ENCODE measurements at regions not wholly inside any gene's neighbourhood (a gene's known extent, or its start where the extent isn't known, plus 50 kb on each side); places are given as distances from the start of the nearest gene placed in this dataset.
A peak's percentile ranks its signal among the peaks of the same experiment; 100 is the strongest.

DNA sequence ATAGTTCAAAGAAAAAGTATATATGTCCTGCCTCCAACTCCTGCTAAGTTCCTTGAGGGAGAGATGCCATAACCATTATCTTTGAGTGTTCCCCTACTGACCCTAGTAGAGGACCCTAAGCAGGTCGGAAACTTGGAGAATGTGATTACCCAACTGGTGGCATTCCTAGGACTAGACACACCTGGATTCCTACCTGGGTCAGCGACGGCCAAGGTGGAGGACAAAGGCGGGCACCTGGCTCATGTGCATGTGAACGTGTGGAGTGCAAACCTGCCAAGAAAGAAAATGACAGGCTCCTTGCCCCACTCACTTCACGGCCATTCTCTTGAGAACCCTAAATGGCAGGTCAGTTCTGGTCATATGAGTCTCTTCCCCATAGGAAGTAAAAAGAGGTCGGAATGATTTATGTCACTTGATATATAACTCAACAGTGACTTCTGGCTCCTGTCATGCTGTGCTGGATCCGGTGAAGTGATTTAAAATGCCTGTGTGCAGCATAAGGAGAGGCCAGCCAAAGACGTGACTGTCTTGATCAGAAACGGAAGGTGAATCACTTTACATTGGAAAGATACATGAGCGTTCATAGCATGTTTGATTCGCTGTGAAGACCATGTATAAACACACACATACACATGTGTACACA, 371.6 kb downstream of the EIPR1 start:
- no peak for DNase-seq (ENCODE audit: low spot score, unreplicated experiment)
- Mint-ChIP-seq H3K9me3 (ENCODE audit: low read depth) (no peaks in the 10 kb centered on the region), H3K4me1 (ENCODE audit: low read depth) (no peaks in the 10 kb centered on the region), H3K27ac (no peak overlapping the region), H3K36me3 (ENCODE audit: insufficient read depth) (no peaks in the 10 kb centered on the region), H3K4me3 (ENCODE audit: low read depth) (no peak overlapping the region), H3K27me3 (peaks cover 25% of the 10 kb centered on the region)
- TF ChIP-seq, protein P1, sequence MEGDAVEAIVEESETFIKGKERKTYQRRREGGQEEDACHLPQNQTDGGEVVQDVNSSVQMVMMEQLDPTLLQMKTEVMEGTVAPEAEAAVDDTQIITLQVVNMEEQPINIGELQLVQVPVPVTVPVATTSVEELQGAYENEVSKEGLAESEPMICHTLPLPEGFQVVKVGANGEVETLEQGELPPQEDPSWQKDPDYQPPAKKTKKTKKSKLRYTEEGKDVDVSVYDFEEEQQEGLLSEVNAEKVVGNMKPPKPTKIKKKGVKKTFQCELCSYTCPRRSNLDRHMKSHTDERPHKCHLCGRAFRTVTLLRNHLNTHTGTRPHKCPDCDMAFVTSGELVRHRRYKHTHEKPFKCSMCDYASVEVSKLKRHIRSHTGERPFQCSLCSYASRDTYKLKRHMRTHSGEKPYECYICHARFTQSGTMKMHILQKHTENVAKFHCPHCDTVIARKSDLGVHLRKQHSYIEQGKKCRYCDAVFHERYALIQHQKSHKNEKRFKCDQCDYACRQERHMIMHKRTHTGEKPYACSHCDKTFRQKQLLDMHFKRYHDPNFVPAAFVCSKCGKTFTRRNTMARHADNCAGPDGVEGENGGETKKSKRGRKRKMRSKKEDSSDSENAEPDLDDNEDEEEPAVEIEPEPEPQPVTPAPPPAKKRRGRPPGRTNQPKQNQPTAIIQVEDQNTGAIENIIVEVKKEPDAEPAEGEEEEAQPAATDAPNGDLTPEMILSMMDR (IDR thresholded peaks at IDR 0.05; ENCODE audit: unreplicated experiment) = no peak

DNA sequence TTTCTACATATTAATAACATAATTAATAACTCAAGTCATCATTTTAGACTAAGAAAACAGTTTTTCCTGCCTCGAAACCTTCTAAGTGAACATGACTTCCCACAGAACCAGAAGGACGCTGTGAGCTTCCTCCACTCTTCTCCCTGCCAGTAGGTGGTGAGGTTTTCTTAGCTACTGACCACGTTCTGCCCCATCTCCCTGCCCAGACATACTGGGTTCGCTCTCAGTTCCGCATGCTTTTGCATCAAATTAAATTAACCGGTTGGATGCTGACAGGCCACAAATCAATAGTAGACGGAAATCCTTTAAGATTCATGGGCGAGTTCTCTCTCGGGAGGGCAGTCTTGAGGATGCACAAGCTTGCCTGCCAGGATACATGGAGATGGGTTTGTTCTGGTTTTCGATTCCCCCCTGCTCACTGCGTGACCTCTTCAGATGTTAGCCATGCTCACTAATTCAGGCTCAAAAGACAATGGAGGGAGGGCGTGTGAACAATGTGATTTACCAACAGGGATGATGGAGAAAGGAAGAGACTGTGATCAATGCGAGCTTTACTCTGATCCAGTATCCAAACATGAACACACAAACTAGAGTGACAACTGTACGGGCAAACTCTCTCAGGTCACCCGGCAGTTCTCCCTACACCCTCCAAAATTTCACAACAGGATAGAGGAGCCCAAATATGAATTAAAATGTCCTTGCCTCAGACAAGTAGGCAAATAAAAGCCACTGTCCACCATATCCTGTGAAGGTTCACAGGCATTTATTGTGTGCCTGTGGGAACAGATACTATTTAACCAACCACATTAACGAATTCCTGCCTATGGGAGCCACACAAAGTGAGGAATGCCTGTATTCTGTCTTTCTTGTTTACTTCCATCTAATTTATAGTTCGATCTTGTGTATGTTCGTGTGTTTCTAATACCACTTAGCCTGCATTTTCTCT, 375.7 kb downstream of the EIPR1 start:
- H3K27me3 Mint-ChIP-seq = peaks cover 6% of the 10 kb centered on the region
- H3K36me3 Mint-ChIP-seq (ENCODE audit: insufficient read depth) = no peaks in the 10 kb centered on the region
- H3K4me1 Mint-ChIP-seq (ENCODE audit: low read depth) = no peaks in the 10 kb centered on the region
- H3K9me3 Mint-ChIP-seq (ENCODE audit: low read depth) = no peaks in the 10 kb centered on the region
- no peak overlapping the region for H3K27ac Mint-ChIP-seq
- no peak for DNase-seq (ENCODE audit: low spot score, unreplicated experiment)
- H3K4me3 Mint-ChIP-seq (ENCODE audit: low read depth) = no peak overlapping the region
- TF ChIP-seq, protein P1 (IDR thresholded peaks at IDR 0.05; ENCODE audit: unreplicated experiment) = peak; percentile 12

DNA sequence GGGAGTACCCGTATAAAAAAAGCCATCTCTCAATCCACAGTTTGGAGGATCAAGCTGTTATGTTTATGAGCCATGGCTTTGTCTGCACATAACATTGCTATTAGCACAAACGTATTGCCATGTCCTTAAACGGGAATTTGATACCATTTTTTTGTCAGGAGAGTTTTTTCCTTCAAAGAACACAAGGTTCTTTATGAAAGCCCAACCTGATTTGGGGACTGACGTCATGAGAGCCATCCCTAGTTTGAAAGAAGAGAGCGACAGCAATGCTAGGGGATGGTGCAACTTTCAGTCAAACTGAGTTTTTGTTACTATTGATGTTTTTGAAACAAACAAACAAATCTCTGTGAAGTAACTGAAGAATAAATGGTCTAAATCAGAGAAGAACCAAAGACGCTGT, 376.6 kb downstream of the EIPR1 start:
- TF ChIP-seq, protein P1 (IDR thresholded peaks at IDR 0.05; ENCODE audit: unreplicated experiment) = no peak
- no peak overlapping the region for H3K4me3 Mint-ChIP-seq (ENCODE audit: low read depth)
- H3K27me3 Mint-ChIP-seq = peaks cover 6% of the 10 kb centered on the region
- H3K36me3 Mint-ChIP-seq (ENCODE audit: insufficient read depth) = no peaks in the 10 kb centered on the region
- DNase-seq (ENCODE audit: low spot score, unreplicated experiment) = no peak
- no peak overlapping the region for H3K27ac Mint-ChIP-seq
- H3K4me1 Mint-ChIP-seq (ENCODE audit: low read depth) = no peaks in the 10 kb centered on the region
- no peaks in the 10 kb centered on the region for H3K9me3 Mint-ChIP-seq (ENCODE audit: low read depth)

DNA sequence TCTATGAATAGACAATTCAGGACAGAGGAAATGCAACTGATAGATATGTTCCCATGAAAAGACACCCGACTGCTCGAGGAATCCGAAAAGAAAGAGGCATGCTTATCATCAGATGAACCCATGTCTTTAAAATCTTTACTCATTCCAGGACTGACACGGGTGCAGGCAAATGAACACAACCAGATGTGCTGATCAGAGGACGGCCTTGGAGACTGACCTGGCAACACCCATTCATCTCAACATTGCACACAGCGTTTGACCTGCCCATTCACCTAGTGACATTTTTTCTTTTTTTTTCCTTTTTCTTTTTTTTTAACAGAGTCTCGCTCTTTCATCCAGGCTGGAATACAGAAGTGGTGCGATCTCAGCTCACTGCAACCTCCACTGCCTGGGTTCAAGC, 377.5 kb downstream of the EIPR1 start:
- Mint-ChIP-seq H3K9me3 (ENCODE audit: low read depth) (no peaks in the 10 kb centered on the region), H3K36me3 (ENCODE audit: insufficient read depth) (no peaks in the 10 kb centered on the region), H3K4me1 (ENCODE audit: low read depth) (no peaks in the 10 kb centered on the region), H3K27ac (no peak overlapping the region), H3K4me3 (ENCODE audit: low read depth) (no peak overlapping the region), H3K27me3 (peaks cover 6% of the 10 kb centered on the region)
- TF ChIP-seq, protein P1 (IDR thresholded peaks at IDR 0.05; ENCODE audit: unreplicated experiment) = no peak
- DNase-seq (ENCODE audit: low spot score, unreplicated experiment) = no peak

DNA sequence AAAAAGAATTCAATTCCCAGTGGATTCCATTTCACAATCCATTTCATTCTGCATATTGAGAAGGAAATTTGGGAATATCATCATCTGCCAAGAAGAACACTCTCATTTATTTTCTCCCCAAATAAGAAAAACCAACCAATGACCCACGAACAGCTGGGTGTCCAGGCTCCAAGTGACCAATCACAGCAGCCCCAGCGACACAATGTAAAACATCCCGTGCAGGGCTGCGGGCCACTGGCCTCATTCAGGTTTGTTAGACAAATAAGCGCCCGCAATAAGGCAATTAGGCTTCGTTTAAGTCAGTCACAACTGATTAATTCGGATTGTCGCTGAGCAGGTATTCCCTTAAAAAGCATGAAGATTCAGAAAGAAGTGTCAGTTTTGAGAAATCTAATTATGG, 378.6 kb downstream of the EIPR1 start:
- H3K4me1 Mint-ChIP-seq (ENCODE audit: low read depth) = no peaks in the 10 kb centered on the region
- DNase-seq (ENCODE audit: low spot score, unreplicated experiment) = no peak
- TF ChIP-seq, protein P1 (IDR thresholded peaks at IDR 0.05; ENCODE audit: unreplicated experiment) = no peak
- no peak overlapping the region for H3K27ac Mint-ChIP-seq
- no peak overlapping the region for H3K4me3 Mint-ChIP-seq (ENCODE audit: low read depth)
- peaks cover 6% of the 10 kb centered on the region for H3K27me3 Mint-ChIP-seq
- no peaks in the 10 kb centered on the region for H3K36me3 Mint-ChIP-seq (ENCODE audit: insufficient read depth)
- no peaks in the 10 kb centered on the region for H3K9me3 Mint-ChIP-seq (ENCODE audit: low read depth)

Data from progenitor cell of endocrine pancreas (in vitro differentiated cells).